Stomach (tissue), 8 donors: ENCODE measurements at regions not wholly inside any gene's neighbourhood (a gene's known extent, or its start where the extent isn't known, plus 50 kb on each side); places are given as distances from the start of the nearest gene placed in this dataset.
"Not testable (repeated sequence)": the region's sequence is repeated elsewhere in the genome, so short reads cannot be mapped to it uniquely, and the experiment has no call there.

Source experiments
- DNase-seq, 2 donors: peaks; one replicate each; pipeline versions ENCODE4 v3.0.0 to v3.0.0-alpha.2; 2013 to 2019
- H3K27ac ChIP-seq, 5 donors: fragments of 200-600 bp in 4 of 5; sonication (generic) in 4 of 5; one replicate each; pipeline ENCODE4 v1.5.1; 2013 to 2019; ENCODE audit warnings: mild to moderate bottlenecking in 1 of 5, moderate library complexity in 1 of 5
- H3K27me3 ChIP-seq, 3 donors: fragments of 200-600 bp; sonication (generic); one replicate each; pipeline ENCODE4 v1.5.1; 2017 to 2019; ENCODE audit warnings: mixed run types in 1 of 3
- H3K36me3 ChIP-seq, 4 donors: fragments of 200-600 bp; sonication (generic); 1 replicate in 3 of 4; 2 replicates in 1 of 4; pipeline ENCODE4 v1.5.1; 2016 to 2019
- H3K4me1 ChIP-seq, 4 donors: fragments of 200-600 bp; sonication (generic); one replicate each; pipeline ENCODE4 v1.5.1; 2016 to 2019
- H3K4me3 ChIP-seq, 4 donors: fragments of 200-600 bp; sonication (generic) in 3 of 4; one replicate each; pipeline ENCODE4 v1.5.1; 2016 to 2019; ENCODE audit warnings: mild to moderate bottlenecking in 1 of 4
- H3K9me3 ChIP-seq, 4 donors: fragments of 200-600 bp; sonication (generic); one replicate each; pipeline ENCODE4 v1.5.1; 2016 to 2019
- CTCF ChIP-seq, 7 experiments: fragments of 450-650 bp in 4 of 7; fragments of 200-600 bp in 3 of 7; sonication (generic) in 3 of 7; IDR thresholded peaks; one replicate each; pipeline ENCODE4 v1.5.1; 2016 to 2019; ENCODE audit warnings: antibody characterized with exemption in 7 of 7, control low read depth in 2 of 7, mild to moderate bottlenecking in 1 of 7
- EP300 ChIP-seq: sonication (generic); formaldehyde crosslinking; IDR thresholded peaks from one replicate; pipeline ENCODE4 v1.6.1; 2017; ENCODE audit warnings: antibody characterized with exemption
- POLR2A ChIP-seq, 4 donors: fragments of 450-650 bp; IDR thresholded peaks; one replicate each; pipeline ENCODE4 v1.6.1; 2016; ENCODE audit warnings: antibody characterized with exemption in 4 of 4, control low read depth in 2 of 4, mild to moderate bottlenecking in 1 of 4, moderate library complexity in 1 of 4
- POLR2AphosphoS5 ChIP-seq, 3 donors: sonication (generic); formaldehyde crosslinking; IDR thresholded peaks; one replicate each; pipeline ENCODE4 v1.6.1; 2016; ENCODE audit warnings: antibody characterized with exemption in 3 of 3
- WGBS, 5 donors: extraction: QIAGEN DNeasy Blood & Tissue Kit in 3 of 5; methylation state at CpG; one replicate each; pipeline versions ENCODE4 v1.1.5 to v1.1.7; 2013 to 2018; 5-methylcytosine and 5-hydroxymethylcytosine counted together
- intact Hi-C: fragments of 100-400 bp; cut with DNase I; formaldehyde crosslinking; loops from one replicate; pipeline ENCODE4 v1.15.1; 2023; ENCODE audit warnings: low total_unique reads
- donor health status: healthy with polysubstance abuse.
- donor health status: Bipolar disorder and iron deficiency.
- donor health status: healthy.

DNA sequence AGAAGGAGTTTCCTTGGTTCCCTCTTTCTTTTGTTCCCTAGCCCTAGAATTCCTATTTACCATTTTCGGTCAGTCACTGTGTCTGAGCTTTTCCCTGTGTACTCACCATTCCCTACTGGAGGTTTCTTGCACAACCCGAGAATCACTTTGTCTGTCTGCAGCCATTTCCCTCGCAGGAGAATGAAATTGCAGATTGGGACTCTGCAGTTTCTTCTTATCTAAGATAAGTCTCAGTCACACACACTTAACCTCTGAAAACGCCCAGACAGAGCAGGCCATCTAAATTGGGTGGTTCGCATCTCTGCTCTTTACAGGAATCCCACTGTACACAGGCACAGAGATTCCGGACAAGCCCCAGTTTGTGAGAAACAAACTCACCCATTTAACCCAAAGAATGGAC lies 58.6 kb upstream of the CNTNAP2 start:
- intact Hi-C loops, result no loop called here
- 71 to 87% (median 79%) methylated on average over 6 of the region's 6 CpGs for WGBS, 5 donors

DNA sequence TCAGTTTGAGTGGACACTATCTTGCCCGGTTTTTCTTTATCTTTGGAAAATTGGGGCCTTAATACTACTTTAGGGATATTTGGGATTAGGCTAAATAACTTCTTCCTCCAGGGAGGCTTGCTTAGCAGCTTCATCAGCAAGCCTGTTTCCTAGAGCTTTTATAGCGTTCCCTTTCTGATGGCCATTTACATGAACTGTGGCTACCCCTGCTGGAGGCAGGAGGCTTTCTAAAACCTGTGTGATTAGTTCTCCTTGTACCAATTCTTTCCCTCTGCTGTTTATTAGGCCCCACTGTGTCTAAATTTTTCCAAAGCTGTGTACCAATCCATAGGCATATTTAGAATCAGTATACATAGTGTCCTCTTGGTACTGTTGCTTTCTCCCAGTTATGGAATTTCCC lies 61.7 kb upstream of the CNTNAP2 start:
- 74 to 81% (median 75%) methylated on average over 2 of the region's 2 CpGs for WGBS, 5 donors

More for the DNA sequence above, 58.6 kb upstream of the CNTNAP2 start:
- TF ChIP-seq POLR2A (IDR thresholded peaks at IDR 0.05), result no peak
- no peak for TF ChIP-seq EP300
- no peak for TF ChIP-seq POLR2AphosphoS5 (IDR thresholded peaks at IDR 0.05)
- TF ChIP-seq CTCF (IDR thresholded peaks at IDR 0.05), result no peak
- Histone ChIP-seq H3K4me3 (no peak overlapping the region), H3K4me1 (no peaks in the 10 kb centered on the region), H3K27ac (no peak overlapping the region), H3K9me3 (peaks cover 0 to 6% (median under 1%) of the 10 kb centered on the region in 4 donors), H3K36me3 (no peaks in the 10 kb centered on the region), H3K27me3 (no peaks in the 10 kb centered on the region)
- DNase-seq, result no peak

GRCh38 chr7:146053492-146053891 lies 63.1 kb upstream of the CNTNAP2 start:
- no peak overlapping the region for H3K4me3 ChIP-seq
- peaks cover 0 to 19% (median 3%) of the 10 kb centered on the region in 4 donors for H3K9me3 ChIP-seq
- H3K4me1 ChIP-seq, result no peaks in the 10 kb centered on the region
- no peak for TF ChIP-seq CTCF (IDR thresholded peaks at IDR 0.05)
- no peak for TF ChIP-seq POLR2AphosphoS5 (IDR thresholded peaks at IDR 0.05)
- no peak for TF ChIP-seq EP300
- no peak for TF ChIP-seq POLR2A (IDR thresholded peaks at IDR 0.05)
- 76 to 88% (median 81%) methylated on average over 4 of the region's 4 CpGs for WGBS, 5 donors
- intact Hi-C loops, result no loop called here
- H3K36me3 ChIP-seq, result no peaks in the 10 kb centered on the region
- no peak overlapping the region for H3K27ac ChIP-seq
- H3K27me3 ChIP-seq, result no peaks in the 10 kb centered on the region
- DNase-seq, result no peak

More for the DNA sequence above, 61.7 kb upstream of the CNTNAP2 start:
- no peak for DNase-seq
- Histone ChIP-seq H3K4me3 (no peak overlapping the region), H3K36me3 (no peaks in the 10 kb centered on the region), H3K4me1 (no peaks in the 10 kb centered on the region), H3K9me3 (peaks cover 0 to 19% (median 3%) of the 10 kb centered on the region in 4 donors), H3K27ac (no peak overlapping the region), H3K27me3 (no peaks in the 10 kb centered on the region)
- intact Hi-C loops, result no loop called here
- TF ChIP-seq CTCF (IDR thresholded peaks at IDR 0.05), result no peak
- no peak for TF ChIP-seq EP300
- no peak for TF ChIP-seq POLR2AphosphoS5 (IDR thresholded peaks at IDR 0.05)
- TF ChIP-seq POLR2A (IDR thresholded peaks at IDR 0.05), result no peak

GRCh38 chr7:146043310-146043709 lies 73.3 kb upstream of the CNTNAP2 start:
- H3K9me3 ChIP-seq, H3K27me3 ChIP-seq, H3K36me3 ChIP-seq, H3K4me1 ChIP-seq, H3K4me3 ChIP-seq, DNase-seq, H3K27ac ChIP-seq, intact Hi-C loops: not testable (repeated sequence)
- WGBS, 5 donors, result 85 to 96% (median 91%) methylated on average over 13 to 14 of the region's 14 CpGs

DNA sequence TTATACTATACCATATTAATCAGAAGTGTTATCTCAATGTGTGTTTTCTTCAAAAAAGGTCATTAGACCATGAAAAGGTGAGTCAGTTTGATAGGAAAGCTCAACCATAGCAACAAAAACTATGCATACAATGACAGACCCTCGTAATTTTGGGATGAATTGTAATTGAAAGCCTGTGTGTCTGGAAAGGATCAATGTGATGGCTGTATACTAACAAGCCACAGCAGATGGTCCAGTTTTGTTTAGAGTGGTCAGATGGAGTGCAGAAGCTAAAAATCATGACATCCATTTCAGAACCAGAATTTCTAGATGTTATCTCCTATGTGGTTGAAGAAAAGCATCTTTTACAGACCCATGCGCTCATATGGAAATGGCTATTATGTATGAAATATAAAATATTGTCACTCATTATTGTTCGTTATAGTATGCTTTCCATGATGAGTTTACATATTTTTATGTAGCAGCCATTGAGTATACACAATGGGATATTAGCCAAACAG lies 88.3 kb upstream of the CNTNAP2 start:
- DNase-seq, result peak in 1 of 2 donors; percentile 6
- no peaks in the 10 kb centered on the region for H3K36me3 ChIP-seq
- intact Hi-C loops, result no loop called here
- no peaks in the 10 kb centered on the region for H3K27me3 ChIP-seq
- WGBS, 5 donors, result 42 to 62% (median 54%) methylated on average over 3 of the region's 3 CpGs
- TF ChIP-seq POLR2A (IDR thresholded peaks at IDR 0.05) (no peak), CTCF (IDR thresholded peaks at IDR 0.05) (no peak), POLR2AphosphoS5 (IDR thresholded peaks at IDR 0.05) (no peak), EP300 (no peak)
- H3K9me3 ChIP-seq, result peaks cover 0 to 7% (median 2%) of the 10 kb centered on the region in 4 donors
- no peak overlapping the region for H3K27ac ChIP-seq
- no peaks in the 10 kb centered on the region for H3K4me1 ChIP-seq
- H3K4me3 ChIP-seq, result no peak overlapping the region
